ENCODE measurements at regions not wholly inside any gene's neighbourhood (a gene's known extent, or its start where the extent isn't known, plus 50 kb on each side); places are given as distances from the start of the nearest gene placed in this dataset.
A peak's percentile ranks its signal among the peaks of the same experiment; 100 is the strongest.

- DNase-seq: no peak
Observed at GRCh38 chr2:235312571-235312970, 181.3 kb upstream of the AGAP1 start.

- DNase-seq: no peak
Observed at GRCh38 chr2:235314371-235314930, 179.4 kb upstream of the AGAP1 start.

GRCh38 chr2:235319095-235319494, 174.7 kb upstream of the AGAP1 start:
- DNase-seq: no peak

- no peak for DNase-seq
Observed at GRCh38 chr2:235320326-235320725, 173.5 kb upstream of the AGAP1 start.

- DNase-seq: no peak
Observed at GRCh38 chr2:235324324-235324723, 169.5 kb upstream of the AGAP1 start.

GRCh38 chr2:235325151-235325550, 168.7 kb upstream of the AGAP1 start:
- no peak for DNase-seq

GRCh38 chr2:235328991-235329390, 164.9 kb upstream of the AGAP1 start:
- DNase-seq: no peak

GRCh38 chr2:235330775-235331451, 162.9 kb upstream of the AGAP1 start:
- DNase-seq: peak; percentile 30

- no peak for DNase-seq
Observed at GRCh38 chr2:235332240-235332890, 161.5 kb upstream of the AGAP1 start.

- DNase-seq: no peak
Observed at GRCh38 chr2:235333076-235333475, 160.8 kb upstream of the AGAP1 start.

- DNase-seq: no peak
Observed at GRCh38 chr2:235334179-235334578, 159.7 kb upstream of the AGAP1 start.

GRCh38 chr2:235343156-235343774, 150.6 kb upstream of the AGAP1 start:
- no peak for DNase-seq

- DNase-seq: no peak
Observed at GRCh38 chr2:235343869-235344268, 150.0 kb upstream of the AGAP1 start.

GRCh38 chr2:235345745-235346144, 148.1 kb upstream of the AGAP1 start:
- DNase-seq: no peak

GRCh38 chr2:235347691-235348090, 146.2 kb upstream of the AGAP1 start:
- no peak for DNase-seq

- DNase-seq: no peak
Observed at GRCh38 chr2:235348329-235348728, 145.5 kb upstream of the AGAP1 start.

GRCh38 chr2:235350234-235350633, 143.6 kb upstream of the AGAP1 start:
- no peak for DNase-seq

- no peak for DNase-seq
Observed at GRCh38 chr2:235352541-235352940, 141.3 kb upstream of the AGAP1 start.

GRCh38 chr2:235357881-235358280, 136.0 kb upstream of the AGAP1 start:
- DNase-seq: no peak

GRCh38 chr2:235358981-235359471, 134.8 kb upstream of the AGAP1 start:
- DNase-seq: no peak

GRCh38 chr2:235360446-235360845, 133.4 kb upstream of the AGAP1 start:
- no peak for DNase-seq

GRCh38 chr2:235365743-235366142, 128.1 kb upstream of the AGAP1 start:
- DNase-seq: no peak

GRCh38 chr2:235366390-235366789, 127.5 kb upstream of the AGAP1 start:
- DNase-seq: no peak

- no peak for DNase-seq
Observed at GRCh38 chr2:235366807-235367206, 127.0 kb upstream of the AGAP1 start.

Data from right hindlimb (tissue), 1 donor.